ENCODE measurements at regions not wholly inside any gene's neighbourhood (a gene's known extent, or its start where the extent isn't known, plus 50 kb on each side); places are given as distances from the start of the nearest gene placed in this dataset.

DNA sequence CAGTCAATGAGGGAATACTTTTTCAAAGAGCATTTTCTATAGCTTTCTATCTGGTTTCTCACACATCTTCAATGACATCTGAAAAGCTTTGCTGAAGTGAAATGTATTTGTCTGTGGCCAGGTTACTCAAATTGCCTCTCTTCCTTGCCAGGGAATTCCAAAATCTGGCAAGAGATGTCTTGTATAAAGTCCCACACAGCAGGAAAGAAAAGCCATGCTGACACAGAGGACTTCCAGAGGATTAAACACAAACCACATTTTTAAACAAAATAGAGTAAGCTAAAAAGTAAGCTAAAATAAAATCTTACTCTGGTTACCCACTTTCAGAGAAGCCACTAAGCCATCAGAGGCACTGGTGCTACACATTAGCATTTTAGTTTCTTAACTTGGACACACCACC is 93.1 kb upstream of the BCAR3 start:
- TF ChIP-seq CSDC2 (CRISPR knock-in tag; IDR thresholded peaks at IDR 0.05) (no peak), ZNF8 (CRISPR knock-in tag; IDR thresholded peaks at IDR 0.05) (no peak), PPARA (CRISPR knock-in tag; IDR thresholded peaks at IDR 0.05; ENCODE audit: borderline replicate concordance) (no peak)
- TF ChIP-seq, protein P1, sequence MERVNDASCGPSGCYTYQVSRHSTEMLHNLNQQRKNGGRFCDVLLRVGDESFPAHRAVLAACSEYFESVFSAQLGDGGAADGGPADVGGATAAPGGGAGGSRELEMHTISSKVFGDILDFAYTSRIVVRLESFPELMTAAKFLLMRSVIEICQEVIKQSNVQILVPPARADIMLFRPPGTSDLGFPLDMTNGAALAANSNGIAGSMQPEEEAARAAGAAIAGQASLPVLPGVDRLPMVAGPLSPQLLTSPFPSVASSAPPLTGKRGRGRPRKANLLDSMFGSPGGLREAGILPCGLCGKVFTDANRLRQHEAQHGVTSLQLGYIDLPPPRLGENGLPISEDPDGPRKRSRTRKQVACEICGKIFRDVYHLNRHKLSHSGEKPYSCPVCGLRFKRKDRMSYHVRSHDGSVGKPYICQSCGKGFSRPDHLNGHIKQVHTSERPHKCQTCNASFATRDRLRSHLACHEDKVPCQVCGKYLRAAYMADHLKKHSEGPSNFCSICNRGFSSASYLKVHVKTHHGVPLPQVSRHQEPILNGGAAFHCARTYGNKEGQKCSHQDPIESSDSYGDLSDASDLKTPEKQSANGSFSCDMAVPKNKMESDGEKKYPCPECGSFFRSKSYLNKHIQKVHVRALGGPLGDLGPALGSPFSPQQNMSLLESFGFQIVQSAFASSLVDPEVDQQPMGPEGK (CRISPR knock-in tag; IDR thresholded peaks at IDR 0.05; ENCODE audit: borderline replicate concordance), result no peak

Measured in SK-N-SH treated with all-trans-retinoic acid at 6 μM for 48 hours (cell line).